ENCODE measurements at regions not wholly inside any gene's neighbourhood (a gene's known extent, or its start where the extent isn't known, plus 50 kb on each side); places are given as distances from the start of the nearest gene placed in this dataset.

DNA sequence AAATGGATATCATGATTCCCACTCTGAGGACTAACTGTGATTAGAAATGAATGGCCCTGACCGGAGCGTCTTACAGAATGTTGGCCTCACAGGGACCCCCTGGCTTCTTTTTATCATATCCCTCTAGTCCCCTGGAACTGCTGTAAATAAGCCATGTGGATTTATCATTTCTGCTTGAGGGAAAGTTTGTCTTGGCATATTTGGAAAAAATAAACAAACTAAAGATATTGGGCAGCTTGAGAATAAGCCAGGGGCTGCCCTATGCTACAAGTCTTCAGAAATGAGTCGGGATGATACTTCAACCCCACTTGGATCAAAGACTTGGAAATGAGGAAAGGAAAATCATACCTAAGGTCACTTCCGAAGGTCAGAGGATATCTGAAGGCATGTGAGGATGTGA is 179.1 kb downstream of the THBS2 start:
- Mint-ChIP-seq H3K27me3 (peaks cover 2% of the 10 kb centered on the region), H3K4me1 (no peaks in the 10 kb centered on the region), H3K27ac (no peak overlapping the region), H3K4me3 (no peak overlapping the region), H3K9me3 (ENCODE audit: low read depth) (no peaks in the 10 kb centered on the region), H3K36me3 (ENCODE audit: low read depth) (no peaks in the 10 kb centered on the region)
- ATAC-seq (no peak), DNase-seq (no peak)
- intact Hi-C loops (cut with DNase I, micrococcal nuclease) = no loop called here
- POLR2A ChIA-PET = no interaction called here
- CTCF ChIA-PET = interaction anchor here (0.5 kb wide), 1 partner anchor 671 kb away, joined by 3 read pairs; no protein-coding TSS in a partner anchor

DNA sequence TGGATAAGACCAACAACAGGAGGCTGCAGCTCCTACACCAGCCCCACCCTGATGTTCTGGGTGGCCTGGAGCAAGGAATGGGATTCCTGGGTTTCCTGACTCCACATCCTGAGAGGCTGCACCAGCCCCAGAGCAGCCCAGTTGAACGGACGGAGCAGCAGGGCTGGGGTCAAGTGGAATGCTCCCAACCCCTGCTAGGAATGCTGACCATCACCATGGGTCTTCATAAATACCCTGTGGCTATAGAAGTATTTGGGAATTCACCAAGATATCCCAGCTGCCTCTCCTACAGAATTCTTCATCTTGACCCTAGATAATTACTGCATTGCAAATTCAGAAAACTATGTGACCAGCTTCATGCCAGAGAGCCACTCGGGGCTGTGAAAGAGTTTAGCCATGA is 180.3 kb downstream of the THBS2 start:
- Mint-ChIP-seq H3K4me1 (no peaks in the 10 kb centered on the region), H3K36me3 (ENCODE audit: low read depth) (no peaks in the 10 kb centered on the region), H3K27ac (no peak overlapping the region), H3K27me3 (peaks cover 2% of the 10 kb centered on the region), H3K4me3 (no peak overlapping the region), H3K9me3 (ENCODE audit: low read depth) (no peaks in the 10 kb centered on the region)
- CTCF ChIA-PET = no interaction called here
- POLR2A ChIA-PET = no interaction called here
- no peak for ATAC-seq
- no peak for DNase-seq
- intact Hi-C loops (cut with DNase I, micrococcal nuclease) = no loop called here

DNA sequence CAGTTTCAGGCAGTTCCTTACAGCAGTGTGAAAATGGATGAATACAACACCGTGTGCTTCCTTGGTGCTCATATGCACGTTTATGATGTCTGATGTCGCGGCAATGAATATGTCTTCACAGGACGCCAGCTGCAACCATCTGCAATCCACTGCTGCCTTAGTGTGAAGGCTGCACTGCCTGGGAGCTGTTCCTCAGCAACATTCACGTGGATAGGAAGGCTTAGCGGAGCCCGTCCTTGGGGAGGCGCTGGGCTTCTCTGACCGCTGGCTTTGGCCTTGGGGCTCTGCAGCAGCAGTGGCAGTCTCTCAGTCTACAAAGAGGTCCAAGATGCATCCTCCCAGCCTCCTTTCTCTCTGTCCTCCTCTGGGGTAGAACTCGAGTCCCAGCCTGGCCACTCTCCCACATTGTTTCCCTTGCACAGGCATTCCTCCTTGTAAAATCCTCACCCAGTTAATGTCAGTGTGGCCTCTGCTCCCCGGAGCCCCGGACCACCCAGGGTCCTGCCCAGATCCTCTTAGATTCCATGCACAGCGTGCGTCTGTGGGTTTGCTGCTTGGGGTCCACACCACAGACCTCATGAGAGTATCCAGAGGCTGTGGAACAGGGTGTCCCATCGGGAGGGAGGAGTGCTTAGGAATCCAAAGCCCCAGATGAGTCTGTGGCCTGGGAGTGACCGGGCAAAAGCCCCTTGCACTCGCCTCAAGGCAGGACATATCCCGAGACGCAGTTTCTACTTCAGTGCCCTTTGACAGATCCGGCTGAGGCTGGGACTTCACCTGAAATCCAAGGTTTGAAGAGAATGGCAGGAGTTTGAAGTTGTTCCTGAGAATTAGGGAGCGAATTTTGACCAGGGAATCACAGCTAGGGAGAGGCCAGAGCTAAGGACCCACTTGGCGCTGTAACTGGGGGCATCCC is 181.3 kb downstream of the THBS2 start:
- ATAC-seq (no peak), DNase-seq (no peak)
- Mint-ChIP-seq H3K27me3 (peaks cover 2% of the 10 kb centered on the region), H3K9me3 (ENCODE audit: low read depth) (no peaks in the 10 kb centered on the region), H3K36me3 (ENCODE audit: low read depth) (no peaks in the 10 kb centered on the region), H3K4me1 (no peaks in the 10 kb centered on the region), H3K27ac (no peak overlapping the region), H3K4me3 (no peak overlapping the region)
- POLR2A ChIA-PET = no interaction called here
- intact Hi-C loops (cut with DNase I, micrococcal nuclease) = no loop called here
- CTCF ChIA-PET = no interaction called here

DNA sequence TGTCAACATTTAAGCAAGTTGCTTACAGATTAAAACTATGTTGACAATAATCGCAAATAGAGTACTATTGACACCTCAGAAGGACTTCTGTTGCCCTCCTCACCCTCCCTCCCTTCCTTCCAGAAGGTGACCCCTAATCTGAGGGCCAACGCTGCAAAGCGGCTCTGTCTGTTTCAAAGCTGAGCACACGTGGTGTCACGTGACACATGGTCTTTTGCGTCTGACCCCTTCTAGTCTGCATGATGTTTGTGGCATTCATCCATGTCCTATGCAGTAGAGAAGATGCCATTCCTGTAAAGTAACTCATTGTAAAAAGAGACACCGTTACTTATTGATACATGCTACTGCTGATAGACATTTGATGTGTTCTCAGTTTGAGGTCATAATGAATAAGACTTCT is 182.3 kb downstream of the THBS2 start:
- no peaks in the 10 kb centered on the region for H3K36me3 Mint-ChIP-seq (ENCODE audit: low read depth)
- DNase-seq (no peak), ATAC-seq (no peak)
- H3K4me3 Mint-ChIP-seq = no peak overlapping the region
- ChIA-PET POLR2A (no interaction called here), CTCF (no interaction called here)
- no peak overlapping the region for H3K27ac Mint-ChIP-seq
- no peaks in the 10 kb centered on the region for H3K9me3 Mint-ChIP-seq (ENCODE audit: low read depth)
- H3K4me1 Mint-ChIP-seq = no peaks in the 10 kb centered on the region
- H3K27me3 Mint-ChIP-seq = peaks cover 4% of the 10 kb centered on the region
- intact Hi-C loops (cut with DNase I, micrococcal nuclease) = no loop called here

DNA sequence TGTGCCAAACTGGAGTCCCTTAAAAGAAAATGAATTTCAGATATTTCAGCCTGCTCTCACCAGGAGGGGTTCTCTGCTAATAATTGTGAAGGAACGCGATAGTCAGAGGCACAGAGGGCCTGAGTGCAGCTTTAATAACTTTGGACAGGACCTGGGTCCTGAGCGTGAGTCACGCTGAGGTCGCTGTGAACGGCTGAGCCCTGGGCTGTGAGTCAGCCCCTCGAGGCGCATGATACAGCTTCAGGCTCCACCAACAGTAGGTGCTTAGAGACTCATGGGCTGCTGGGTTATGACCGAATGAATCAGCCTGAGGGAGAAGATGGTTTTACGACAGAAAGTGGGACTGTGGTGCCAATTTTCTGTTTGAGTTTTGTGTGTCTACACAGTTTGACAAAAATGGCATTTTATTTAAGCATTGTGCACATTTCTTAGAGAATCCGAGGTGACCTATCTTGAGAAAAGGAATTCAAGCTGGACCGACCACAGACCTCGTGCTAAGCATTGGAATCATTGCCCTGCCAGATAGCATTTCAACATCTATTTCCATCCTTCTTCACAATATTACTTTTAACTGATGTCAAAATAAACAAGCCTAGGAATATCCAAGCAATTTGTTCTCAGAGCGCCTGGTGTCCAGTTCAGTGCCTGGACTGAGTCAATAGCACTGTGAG is 183.0 kb downstream of the THBS2 start:
- no peak for DNase-seq
- Mint-ChIP-seq H3K9me3 (ENCODE audit: low read depth) (no peaks in the 10 kb centered on the region), H3K4me1 (no peaks in the 10 kb centered on the region), H3K36me3 (ENCODE audit: low read depth) (no peaks in the 10 kb centered on the region), H3K27me3 (peaks cover 4% of the 10 kb centered on the region), H3K4me3 (no peak overlapping the region), H3K27ac (no peak overlapping the region)
- POLR2A ChIA-PET = no interaction called here
- CTCF ChIA-PET = no interaction called here
- intact Hi-C loops (cut with DNase I, micrococcal nuclease) = no loop called here
- no peak for ATAC-seq

DNA sequence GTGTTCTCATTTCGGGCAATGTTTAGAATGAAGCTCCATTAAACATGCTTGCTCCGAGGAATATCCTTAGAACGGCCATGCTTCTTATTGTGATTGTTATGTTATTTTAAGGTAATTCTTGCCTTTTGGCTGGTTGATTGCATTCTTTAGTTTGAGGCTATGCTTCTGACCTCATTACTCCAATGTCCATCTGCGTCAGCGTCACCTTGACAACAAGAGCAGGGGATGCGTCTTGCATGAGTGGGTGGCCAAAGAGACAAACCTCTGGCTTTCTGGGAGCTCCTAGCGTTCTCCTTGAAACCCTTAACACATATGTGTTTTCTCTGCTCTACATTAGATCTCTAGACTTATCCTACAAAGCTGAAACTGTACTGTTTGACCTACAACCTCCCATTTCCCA is 184.3 kb downstream of the THBS2 start:
- POLR2A ChIA-PET = no interaction called here
- Mint-ChIP-seq H3K9me3 (ENCODE audit: low read depth) (no peaks in the 10 kb centered on the region), H3K27ac (no peak overlapping the region), H3K4me3 (no peak overlapping the region), H3K36me3 (ENCODE audit: low read depth) (no peaks in the 10 kb centered on the region), H3K27me3 (peaks cover 4% of the 10 kb centered on the region), H3K4me1 (no peaks in the 10 kb centered on the region)
- CTCF ChIA-PET = no interaction called here
- ATAC-seq (no peak), DNase-seq (no peak)
- intact Hi-C loops (cut with DNase I, micrococcal nuclease) = no loop called here

DNA sequence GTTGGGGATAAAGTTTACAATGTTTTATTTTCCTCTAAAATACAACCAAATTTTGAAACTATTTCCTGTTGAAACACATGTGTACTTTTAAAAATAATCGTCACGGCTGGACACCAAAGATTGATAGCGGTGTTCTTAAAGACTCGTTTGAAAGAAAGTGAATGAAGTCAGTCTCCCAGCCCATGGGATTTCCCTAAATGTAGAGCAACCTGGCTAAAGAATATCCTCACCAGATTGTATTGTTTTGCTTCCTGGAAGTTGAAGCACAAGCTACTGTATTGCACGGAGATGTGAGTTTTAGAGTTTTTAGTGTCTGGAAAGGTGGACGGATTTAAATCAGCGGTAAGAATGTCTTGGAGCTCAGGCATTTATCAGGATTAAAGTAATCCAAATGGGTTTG is 189.5 kb downstream of the THBS2 start:
- intact Hi-C loops (cut with DNase I, micrococcal nuclease) = no loop called here
- ATAC-seq (no peak), DNase-seq (no peak)
- POLR2A ChIA-PET = no interaction called here
- H3K9me3 Mint-ChIP-seq (ENCODE audit: low read depth) = no peaks in the 10 kb centered on the region
- no peak overlapping the region for H3K27ac Mint-ChIP-seq
- H3K27me3 Mint-ChIP-seq = peaks cover 6% of the 10 kb centered on the region
- CTCF ChIA-PET = no interaction called here
- no peaks in the 10 kb centered on the region for H3K36me3 Mint-ChIP-seq (ENCODE audit: low read depth)
- no peaks in the 10 kb centered on the region for H3K4me1 Mint-ChIP-seq
- H3K4me3 Mint-ChIP-seq = no peak overlapping the region

DNA sequence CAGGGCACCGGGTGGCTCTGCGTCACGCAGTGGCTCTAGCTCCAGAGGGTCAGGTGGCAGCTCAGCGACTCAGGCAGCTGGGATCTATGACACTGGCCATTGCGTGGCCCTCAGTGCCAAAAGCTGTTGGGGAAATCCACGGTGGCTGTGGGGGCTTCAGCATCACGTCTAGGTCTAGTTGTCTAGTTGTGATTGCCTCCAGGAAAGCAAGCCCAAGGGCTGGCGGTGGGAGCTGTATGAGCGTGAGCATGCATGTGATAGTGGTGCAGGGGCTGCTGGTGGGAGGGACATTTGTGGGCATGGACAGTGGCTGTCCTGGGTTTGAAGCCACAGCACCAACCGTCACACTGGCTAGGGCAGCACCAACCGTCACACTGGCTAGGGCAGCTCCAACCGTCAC is 191.4 kb downstream of the THBS2 start:
- Mint-ChIP-seq H3K27me3 (peaks cover 9% of the 10 kb centered on the region), H3K9me3 (ENCODE audit: low read depth) (no peaks in the 10 kb centered on the region), H3K36me3 (ENCODE audit: low read depth) (no peaks in the 10 kb centered on the region), H3K4me1 (no peaks in the 10 kb centered on the region), H3K27ac (no peak overlapping the region), H3K4me3 (no peak overlapping the region)
- intact Hi-C loops (cut with DNase I, micrococcal nuclease) = no loop called here
- POLR2A ChIA-PET = interaction anchor here (0.6 kb wide), 1 partner anchor 1524 kb away, joined by 8 read pairs; no protein-coding TSS in a partner anchor
- CTCF ChIA-PET = no interaction called here
- ATAC-seq (no peak), DNase-seq (no peak)

DNA sequence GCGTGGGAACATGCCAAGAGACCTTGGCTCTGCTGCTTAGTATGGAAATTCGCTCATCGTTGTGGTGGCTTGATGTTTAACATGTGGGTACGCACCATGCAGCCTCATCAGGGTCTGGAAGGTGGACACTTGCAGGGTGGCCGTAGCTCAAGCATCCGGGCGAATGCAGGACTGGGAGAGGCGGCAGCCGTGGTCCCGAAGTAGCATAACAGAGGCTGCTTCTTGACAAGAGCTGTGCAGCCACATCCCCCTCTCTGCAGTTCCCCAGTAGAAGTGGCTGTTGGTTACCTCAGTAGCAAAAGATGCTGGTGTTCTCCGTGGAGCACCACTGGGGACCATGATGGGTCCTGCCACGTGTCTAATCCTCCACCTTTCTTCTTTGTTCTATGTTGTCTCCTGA is 195.0 kb downstream of the THBS2 start:
- intact Hi-C loops (cut with DNase I, micrococcal nuclease) = no loop called here
- Mint-ChIP-seq H3K4me1 (no peaks in the 10 kb centered on the region), H3K36me3 (ENCODE audit: low read depth) (no peaks in the 10 kb centered on the region), H3K27ac (no peak overlapping the region), H3K27me3 (peaks cover 9% of the 10 kb centered on the region), H3K9me3 (ENCODE audit: low read depth) (no peaks in the 10 kb centered on the region), H3K4me3 (no peak overlapping the region)
- DNase-seq (no peak), ATAC-seq (no peak)
- ChIA-PET CTCF (no interaction called here), POLR2A (no interaction called here)

DNA sequence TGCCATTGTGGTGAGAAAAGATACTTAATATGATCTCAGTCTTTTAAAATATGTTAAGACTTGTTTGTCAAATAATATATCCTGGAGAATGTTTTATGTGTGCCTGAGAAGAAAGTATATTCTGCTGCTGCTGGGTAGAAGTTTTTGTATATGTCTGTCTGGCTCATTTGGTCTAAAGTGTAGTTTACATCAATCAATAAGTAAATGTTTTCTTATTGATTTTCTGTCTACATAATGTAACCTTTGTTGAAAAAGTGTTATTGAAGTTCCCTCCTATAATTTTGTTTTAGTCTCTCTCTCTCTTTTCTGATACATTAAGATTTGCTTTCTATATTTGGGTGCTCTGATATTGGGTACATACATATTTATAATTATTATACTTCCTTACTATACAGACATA is 201.2 kb downstream of the THBS2 start:
- no peak overlapping the region for H3K4me3 Mint-ChIP-seq
- no peaks in the 10 kb centered on the region for H3K36me3 Mint-ChIP-seq (ENCODE audit: low read depth)
- H3K9me3 Mint-ChIP-seq (ENCODE audit: low read depth) = no peaks in the 10 kb centered on the region
- peaks cover 13% of the 10 kb centered on the region for H3K27me3 Mint-ChIP-seq
- DNase-seq (no peak), ATAC-seq (no peak)
- intact Hi-C loops (cut with DNase I, micrococcal nuclease) = no loop called here
- H3K4me1 Mint-ChIP-seq = no peaks in the 10 kb centered on the region
- H3K27ac Mint-ChIP-seq = no peak overlapping the region
- CTCF ChIA-PET = no interaction called here
- POLR2A ChIA-PET = no interaction called here

DNA sequence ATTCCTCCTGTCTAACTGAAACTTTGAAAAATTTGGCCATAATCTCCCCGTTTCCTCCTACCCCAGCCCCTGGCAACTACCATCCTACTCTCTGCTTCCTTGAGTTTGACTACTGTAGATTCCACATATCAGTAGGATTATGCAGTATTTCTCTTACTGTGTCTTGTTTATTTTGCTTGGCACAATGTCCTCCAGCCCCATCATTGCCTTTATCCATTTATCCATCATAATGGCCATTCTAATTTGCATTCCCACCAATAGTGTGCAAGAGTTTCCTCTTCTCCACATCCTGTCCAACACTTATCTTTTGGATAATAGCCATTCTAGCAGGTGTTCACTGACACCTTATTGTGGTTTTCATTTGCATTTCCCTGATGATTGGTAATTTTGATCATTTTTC is 202.3 kb downstream of the THBS2 start:
- Mint-ChIP-seq H3K4me3 (no peak overlapping the region), H3K36me3 (ENCODE audit: low read depth) (no peaks in the 10 kb centered on the region), H3K27me3 (peaks cover 11% of the 10 kb centered on the region), H3K9me3 (ENCODE audit: low read depth) (no peaks in the 10 kb centered on the region), H3K27ac (no peak overlapping the region), H3K4me1 (no peaks in the 10 kb centered on the region)
- ChIA-PET CTCF (no interaction called here), POLR2A (no interaction called here)
- intact Hi-C loops (cut with DNase I, micrococcal nuclease) = no loop called here
- ATAC-seq (no peak), DNase-seq (no peak)

DNA sequence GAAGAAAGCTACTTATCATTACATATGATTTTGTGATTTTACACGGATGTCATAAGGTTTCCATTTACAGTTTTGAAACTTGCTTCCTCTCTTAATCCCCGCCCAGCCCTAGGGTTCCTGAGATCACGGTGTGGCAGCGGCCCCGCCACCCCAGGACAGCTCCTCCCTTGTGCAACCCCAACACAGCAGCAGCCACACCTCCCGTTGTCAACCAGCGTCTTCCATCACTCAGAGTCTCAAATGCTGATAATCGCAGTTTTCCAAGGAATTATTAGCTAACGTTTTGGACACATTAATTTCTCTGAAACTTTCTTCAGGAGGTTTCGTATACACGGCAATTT is 204.8 kb downstream of the THBS2 start:
- Mint-ChIP-seq H3K36me3 (ENCODE audit: low read depth) (no peaks in the 10 kb centered on the region), H3K27ac (no peak overlapping the region), H3K4me1 (no peaks in the 10 kb centered on the region), H3K9me3 (ENCODE audit: low read depth) (no peaks in the 10 kb centered on the region), H3K4me3 (no peak overlapping the region), H3K27me3 (peaks cover 9% of the 10 kb centered on the region)
- no peak for DNase-seq
- intact Hi-C loops (cut with DNase I, micrococcal nuclease) = no loop called here
- no peak for ATAC-seq
- ChIA-PET CTCF (no interaction called here), POLR2A (no interaction called here)

Data from activated CD4-positive, alpha-beta T cell treated with anti-CD3 and anti-CD28 coated beads for 36 hours (primary cell).